GM12878 (cell line): ENCODE measurements at regions not wholly inside any gene's neighbourhood (a gene's known extent, or its start where the extent isn't known, plus 50 kb on each side); places are given as distances from the start of the nearest gene placed in this dataset.

Experiments
- ATAC-seq: fragments of 200-7000 bp; cut with Tn5 transposase; 3 replicates; pipeline ENCODE4 v1.9.1; 2020; ENCODE audit warnings: mild to moderate bottlenecking, moderate library complexity
- BruUV-seq: library from RNA; stranded (reverse); fragments of 400-500 nt; replicated peaks from 2 replicates; lab custom pipeline; 2021; lab: Mats Ljungman, UMichigan
- CTCF ChIA-PET: fragments of 300-600 bp; sonication (Branson Sonifier 250); formaldehyde crosslinking; extraction: SDS; loops from one replicate; lab custom pipeline; 2021; ENCODE audit warnings: inconsistent platforms; lab: Yijun Ruan, JAX
- POLR2A ChIA-PET: fragments of 350-600 bp; formaldehyde crosslinking; extraction: SDS; loops from one replicate; lab custom pipeline; 2021; ENCODE audit warnings: inconsistent platforms; lab: Charles Lee
- RAD21 ChIA-PET: fragments of 300-600 bp; sonication (Branson Sonifier 250); formaldehyde crosslinking; loops from one replicate; lab custom pipeline; 2023; ENCODE audit warnings: antibody characterized with exemption; ENCODE audit not compliant: unreplicated experiment; lab: Charles Lee
- SMC1A ChIA-PET: fragments of 300-600 bp; sonication (Branson Sonifier 250); formaldehyde crosslinking; loops from one replicate; lab custom pipeline; 2023; ENCODE audit not compliant: unreplicated experiment, uncharacterized antibody; lab: Charles Lee
- DNase-seq: peaks from one replicate; pipeline ENCODE4 v3.0.0-alpha.2; 2011; ENCODE audit warnings: low read depth, low spot score
- FAIRE-seq: peaks from 3 replicates; lab custom pipeline; 2011; peaks lifted over from hg19 to GRCh38; lab: Jason Lieb, UNC
- H2AFZ ChIP-seq: 2 replicates; pipeline ENCODE4 v1.6.0; 2011; ENCODE audit warnings: low read depth, low read length, control low read depth; ENCODE audit not compliant: control insufficient read depth
- H3K27ac ChIP-seq: 2 replicates; pipeline ENCODE4 v1.5.1; 2011; ENCODE audit warnings: control low read depth; ENCODE audit not compliant: control insufficient read depth, insufficient read depth
- H3K27me3 ChIP-seq, 2 experiments: replicated peaks in 1 of 2; 2 replicates each; pipeline versions ENCODE4 v1.6.0 to v1.6.1; 2011; ENCODE audit warnings: low read length in 1 of 2; ENCODE audit not compliant: control insufficient read depth in 2 of 2, insufficient read depth in 2 of 2
- H3K36me3 ChIP-seq, 2 experiments: 2 replicates each; pipeline ENCODE4 v1.5.1; 2011; ENCODE audit warnings: low read length in 1 of 2; ENCODE audit not compliant: control insufficient read depth in 2 of 2, insufficient read depth in 2 of 2
- H3K4me1 ChIP-seq: 2 replicates; pipeline ENCODE4 v1.6.1; 2011; ENCODE audit warnings: mild to moderate bottlenecking, low read length, moderate library complexity, mixed read lengths; ENCODE audit not compliant: control insufficient read depth, insufficient read depth
- H3K4me2 ChIP-seq: 2 replicates; pipeline ENCODE4 v1.6.0; 2011; ENCODE audit warnings: control low read depth; ENCODE audit not compliant: control insufficient read depth, insufficient read depth
- H3K4me3 ChIP-seq: fragments of 200-600 bp; sonication (generic); 2 replicates; pipeline ENCODE4 v1.5.1; 2016
- H3K79me2 ChIP-seq: 2 replicates; pipeline ENCODE4 v1.6.0; 2011; ENCODE audit warnings: low read length; ENCODE audit not compliant: control insufficient read depth, insufficient read depth
- H3K9ac ChIP-seq: 2 replicates; pipeline ENCODE4 v1.8.0; 2011; ENCODE audit warnings: low read length, control low read depth, mixed read lengths; ENCODE audit not compliant: control insufficient read depth, insufficient read depth
- H3K9me3 ChIP-seq: replicated peaks from 3 replicates; pipeline ENCODE4 v1.5.1; 2011; ENCODE audit warnings: mild to moderate bottlenecking, low read length; ENCODE audit not compliant: control insufficient read depth, insufficient read depth
- H4K20me1 ChIP-seq: 2 replicates; pipeline ENCODE4 v1.6.0; 2011; ENCODE audit not compliant: control insufficient read depth, insufficient read depth
- BCL3 ChIP-seq: IDR thresholded peaks from 2 replicates; pipeline ENCODE4 v1.6.1; 2011; ENCODE audit warnings: borderline replicate concordance, low read depth, mild to moderate bottlenecking, moderate library complexity, low read length; ENCODE audit not compliant: insufficient read depth, poor library complexity, severe bottlenecking
- CHD4 ChIP-seq: fragments of 200-600 bp; sonication (generic); IDR thresholded peaks from 2 replicates; pipeline ENCODE4 v1.6.1; 2016; ENCODE audit warnings: mild to moderate bottlenecking
- ELK1 ChIP-seq: IDR thresholded peaks from 2 replicates; pipeline ENCODE4 v1.6.1; 2012; ENCODE audit warnings: low read depth, low read length, improper control_type of control experiment
- FOXK2 ChIP-seq: fragments of 450-650 bp; IDR thresholded peaks from 2 replicates; pipeline ENCODE4 v1.6.1; 2017; ENCODE audit warnings: mild to moderate bottlenecking, moderate library complexity
- KAT2A ChIP-seq: conservative IDR thresholded peaks from 2 replicates; pipeline ENCODE4 v1.6.1; 2011; ENCODE audit warnings: low read depth, low read length; ENCODE audit not compliant: control insufficient read depth
- NFIC ChIP-seq: IDR thresholded peaks from 2 replicates; pipeline ENCODE4 v1.6.1; 2012; ENCODE audit warnings: low read depth, mild to moderate bottlenecking, inconsistent platforms, low read length, moderate library complexity
- PAX8 ChIP-seq: fragments of 450-650 bp; IDR thresholded peaks from 2 replicates; pipeline ENCODE4 v1.6.1; 2017; ENCODE audit warnings: mild to moderate bottlenecking, moderate library complexity
- RCOR1 ChIP-seq: conservative IDR thresholded peaks from 2 replicates; pipeline ENCODE4 v1.6.1; 2012; ENCODE audit warnings: low read depth, low read length, improper control_type of control experiment
- TCF7 ChIP-seq: IDR thresholded peaks from 2 replicates; pipeline ENCODE4 v1.6.1; 2014; ENCODE audit warnings: antibody characterized with exemption, borderline replicate concordance
- YBX1 ChIP-seq: fragments of 450-650 bp; IDR thresholded peaks from 2 replicates; pipeline ENCODE4 v1.6.1; 2016; ENCODE audit warnings: antibody characterized with exemption
- ZBTB40 ChIP-seq: fragments of 450-650 bp; IDR thresholded peaks from 2 replicates; pipeline ENCODE4 v1.6.1; 2016; ENCODE audit warnings: mild to moderate bottlenecking, moderate library complexity, borderline replicate concordance
- ZNF274 ChIP-seq: IDR thresholded peaks from one replicate; pipeline ENCODE4 v1.8.0; 2011; ENCODE audit not compliant: insufficient read length, insufficient read depth
- ZNF622 ChIP-seq: fragments of 450-650 bp; IDR thresholded peaks from 2 replicates; pipeline ENCODE4 v1.6.1; 2017; ENCODE audit warnings: mild to moderate bottlenecking, inconsistent platforms
- WGBS: methylation state at CpG from one replicate; pipeline ENCODE4 v1.1.6; 2016; ENCODE audit warnings: low lambda C conversion rate; ENCODE audit not compliant: insufficient replicate concordance, insufficient coverage; ENCODE audit errors: missing lambda C conversion rate; 5-methylcytosine and 5-hydroxymethylcytosine counted together
- in situ Hi-C: fragments of 300-500 bp; cut with MboI; formaldehyde crosslinking; loops from 9 replicates; pipeline ENCODE4 v1.14.3; 2018; ENCODE audit warnings: mixed read lengths
- intact Hi-C: fragments of 100-400 bp; cut with micrococcal nuclease; formaldehyde crosslinking; loops from one replicate; pipeline ENCODE4 v1.14.2; 2022; ENCODE audit not compliant: unreplicated experiment

DNA sequence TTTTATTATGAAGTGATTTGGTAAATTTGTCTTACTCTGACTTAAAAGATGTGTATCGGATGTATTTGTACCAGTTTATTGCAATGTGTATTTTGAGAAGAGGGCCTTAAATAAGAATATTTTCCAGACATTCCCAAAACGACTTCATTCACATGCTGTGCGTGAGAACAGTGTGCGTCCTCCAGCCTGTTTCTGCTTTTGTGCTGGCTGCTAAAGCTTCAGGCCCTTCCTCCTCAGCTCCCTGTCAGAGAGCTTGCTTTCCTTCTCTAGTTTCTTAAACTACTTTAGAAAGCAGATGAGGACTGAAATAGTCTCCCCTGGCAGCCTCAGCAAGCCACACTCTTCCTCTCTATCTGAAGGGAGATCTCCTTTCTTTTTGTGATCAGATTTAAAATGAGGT is 157.8 kb downstream of the SAMD5 start:
- H3K4me3 ChIP-seq = no peak overlapping the region
- H3K36me3 ChIP-seq = no peaks in the 10 kb centered on the region
- no peaks in the 10 kb centered on the region for H3K9me3 ChIP-seq
- TF ChIP-seq NFIC = no peak
- no peak for TF ChIP-seq FOXK2
- no peak for TF ChIP-seq TCF7
- TF ChIP-seq KAT2A = no peak
- CTCF ChIA-PET = interaction anchor here (1.0 kb wide), 1 partner anchor 20 kb away, joined by 3 read pairs; no protein-coding TSS in a partner anchor
- H3K4me1 ChIP-seq = no peaks in the 10 kb centered on the region
- H3K4me2 ChIP-seq = no peak overlapping the region
- H3K9ac ChIP-seq = no peak overlapping the region
- SMC1A ChIA-PET = no interaction called here
- ATAC-seq (no peak), DNase-seq (no peak), FAIRE-seq (no peak)
- no peak overlapping the region for H3K27ac ChIP-seq
- RAD21 ChIA-PET = no interaction called here
- 66% methylated on average over 4 of the region's 4 CpGs for WGBS
- intact Hi-C loops = no loop called here
- H2AFZ ChIP-seq = no peak overlapping the region
- in situ Hi-C loops = no loop called here
- H3K79me2 ChIP-seq = no peaks in the 10 kb centered on the region
- BruUV-seq = no TSS peak
- no peaks in the 10 kb centered on the region for H3K27me3 ChIP-seq
- POLR2A ChIA-PET = no interaction called here
- H4K20me1 ChIP-seq = no peaks in the 10 kb centered on the region

DNA sequence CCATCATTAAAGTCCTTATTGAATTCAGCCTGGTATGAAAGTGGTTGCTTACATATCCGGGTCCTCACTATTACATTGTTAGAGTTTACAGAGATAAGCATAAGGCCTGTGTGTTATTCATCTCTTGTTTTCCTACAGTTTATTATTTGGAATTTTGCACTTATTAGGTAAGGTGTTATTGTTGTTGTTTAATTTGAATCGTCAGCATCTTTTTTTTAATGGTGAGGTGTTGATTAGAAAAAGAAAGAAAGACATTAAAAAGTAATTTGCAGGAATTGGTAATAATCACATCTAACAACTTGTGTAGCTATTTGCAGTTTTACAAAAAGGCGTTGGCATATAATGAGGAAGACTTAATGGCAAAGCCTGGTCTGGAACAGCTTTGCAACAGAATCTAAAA is 158.6 kb downstream of the SAMD5 start:
- SMC1A ChIA-PET = no interaction called here
- 3% methylated on average over 3 of the region's 3 CpGs for WGBS
- H3K9ac ChIP-seq = no peak overlapping the region
- RAD21 ChIA-PET = no interaction called here
- no peak overlapping the region for H3K4me3 ChIP-seq
- POLR2A ChIA-PET = no interaction called here
- H3K4me1 ChIP-seq = no peaks in the 10 kb centered on the region
- BruUV-seq = no TSS peak
- H3K27ac ChIP-seq = no peak overlapping the region
- FAIRE-seq (no peak), DNase-seq (no peak), ATAC-seq (no peak)
- no peaks in the 10 kb centered on the region for H4K20me1 ChIP-seq
- no peaks in the 10 kb centered on the region for H3K79me2 ChIP-seq
- H2AFZ ChIP-seq = no peak overlapping the region
- intact Hi-C loops = no loop called here
- H3K4me2 ChIP-seq = no peak overlapping the region
- in situ Hi-C loops = no loop called here
- no peaks in the 10 kb centered on the region for H3K9me3 ChIP-seq
- CTCF ChIA-PET = no interaction called here
- no peaks in the 10 kb centered on the region for H3K27me3 ChIP-seq
- H3K36me3 ChIP-seq = no peaks in the 10 kb centered on the region
- no peak for TF ChIP-seq ZNF274
- TF ChIP-seq PAX8 = no peak
- no peak for TF ChIP-seq BCL3
- no peak for TF ChIP-seq ZBTB40
- no peak for TF ChIP-seq CHD4
- no peak for TF ChIP-seq YBX1
- no peak for TF ChIP-seq KAT2A
- TF ChIP-seq ELK1 = no peak
- TF ChIP-seq ZNF622 = no peak
- TF ChIP-seq RCOR1 = no peak
